ENCODE measurements at regions not wholly inside any gene's neighbourhood (a gene's known extent, or its start where the extent isn't known, plus 50 kb on each side); places are given as distances from the start of the nearest gene placed in this dataset.

- no peak for DNase-seq
Observed at GRCh38 chr13:72523593-72523992, 203.8 kb downstream of the MZT1 start.

GRCh38 chr13:72523049-72523448 lies 204.4 kb downstream of the MZT1 start:
- DNase-seq: no peak

- DNase-seq: no peak
Observed at GRCh38 chr13:72521940-72522661, 205.3 kb downstream of the MZT1 start.

GRCh38 chr13:72514146-72514545 lies 213.3 kb downstream of the MZT1 start:
- DNase-seq: no peak

GRCh38 chr13:72508392-72508791 lies 219.0 kb downstream of the MZT1 start:
- no peak for DNase-seq

GRCh38 chr13:72507416-72508199 lies 219.8 kb downstream of the MZT1 start:
- no peak for DNase-seq

- DNase-seq: no peak
Observed at GRCh38 chr13:72506706-72507105, 220.7 kb downstream of the MZT1 start.

- no peak for DNase-seq
Observed at GRCh38 chr13:72505376-72505775, 222.1 kb downstream of the MZT1 start.

- DNase-seq: no peak
Observed at GRCh38 chr13:72504131-72504841, 223.1 kb downstream of the MZT1 start.

- DNase-seq: no peak
Observed at GRCh38 chr13:72500851-72501250, 226.6 kb downstream of the MZT1 start.

- no peak for DNase-seq
Observed at GRCh38 chr13:72495681-72496080, 231.7 kb downstream of the MZT1 start.

GRCh38 chr13:72489751-72490150 lies 237.7 kb downstream of the MZT1 start:
- no peak for DNase-seq

GRCh38 chr13:72473321-72473720 lies 254.1 kb downstream of the MZT1 start:
- no peak for DNase-seq

- no peak for DNase-seq
Observed at GRCh38 chr13:72469906-72470305, 257.5 kb downstream of the MZT1 start.

- DNase-seq: no peak
Observed at GRCh38 chr13:72463561-72463960, 263.9 kb downstream of the MZT1 start.

- DNase-seq: no peak
Observed at GRCh38 chr13:72462726-72463125, 264.7 kb downstream of the MZT1 start.

GRCh38 chr13:72462166-72462565 lies 265.3 kb downstream of the MZT1 start:
- no peak for DNase-seq

GRCh38 chr13:72458701-72459100 lies 268.7 kb downstream of the MZT1 start:
- DNase-seq: no peak

- no peak for DNase-seq
Observed at GRCh38 chr13:72457151-72457550, 270.3 kb downstream of the MZT1 start.

- DNase-seq: no peak
Observed at GRCh38 chr13:72456486-72456885, 270.9 kb downstream of the MZT1 start.

- DNase-seq: no peak
Observed at GRCh38 chr13:72453161-72453560, 274.3 kb downstream of the MZT1 start.

GRCh38 chr13:72448082-72448481 lies 279.3 kb downstream of the MZT1 start:
- DNase-seq: no peak

- DNase-seq: no peak
Observed at GRCh38 chr13:72444999-72445398, 282.4 kb downstream of the MZT1 start.

- DNase-seq: no peak
Observed at GRCh38 chr13:72437458-72437857, 290.0 kb downstream of the MZT1 start.
